Neural progenitor cell (in vitro differentiated cells): ENCODE measurements at regions not wholly inside any gene's neighbourhood (a gene's known extent, or its start where the extent isn't known, plus 50 kb on each side); places are given as distances from the start of the nearest gene placed in this dataset.

ENCODE experiments used
- DNase-seq: peaks from one replicate; pipeline ENCODE4 v3.0.0-alpha.2; 2016; ENCODE audit warnings: low spot score
- H2AFZ ChIP-seq: fragments of 200-600 bp; sonication (generic); replicated peaks from 2 replicates; pipeline ENCODE4 v1.6.1; 2016; ENCODE audit warnings: antibody characterized with exemption
- H3F3A ChIP-seq: fragments of 200-600 bp; sonication (generic); 2 replicates; pipeline ENCODE4 v1.6.1; 2016; ENCODE audit warnings: antibody characterized with exemption, low read depth
- H3K27ac ChIP-seq: fragments of 200-600 bp; sonication (generic); 2 replicates; pipeline ENCODE4 v1.5.1; 2016; ENCODE audit warnings: mild to moderate bottlenecking
- H3K27me3 ChIP-seq: fragments of 200-600 bp; sonication (generic); 2 replicates; pipeline ENCODE4 v1.6.1; 2016; ENCODE audit warnings: mild to moderate bottlenecking, moderate library complexity
- H3K36me3 ChIP-seq: fragments of 200-600 bp; sonication (generic); 2 replicates; pipeline ENCODE4 v1.5.1; 2016
- H3K4me1 ChIP-seq: fragments of 200-600 bp; sonication (generic); 2 replicates; pipeline ENCODE4 v1.6.1; 2016; ENCODE audit warnings: mixed run types
- H3K4me2 ChIP-seq: fragments of 200-600 bp; sonication (generic); 2 replicates; pipeline ENCODE4 v1.6.1; 2016
- H3K4me3 ChIP-seq: fragments of 200-600 bp; sonication (generic); 2 replicates; pipeline ENCODE4 v1.5.1; 2016
- H3K79me2 ChIP-seq: fragments of 200-600 bp; sonication (generic); 2 replicates; pipeline ENCODE4 v1.6.1; 2016; ENCODE audit warnings: low read depth
- H3K9ac ChIP-seq: fragments of 200-600 bp; sonication (generic); 2 replicates; pipeline ENCODE4 v1.6.1; 2016
- H3K9me3 ChIP-seq: fragments of 200-600 bp; sonication (generic); 2 replicates; pipeline ENCODE4 v1.5.1; 2016; ENCODE audit warnings: low read depth
- H4K20me1 ChIP-seq: fragments of 200-600 bp; sonication (generic); 2 replicates; pipeline ENCODE4 v1.6.1; 2016; ENCODE audit warnings: low read depth
- H3K27ac Mint-ChIP-seq: 3 replicates; pipeline ENCODE4 v1.8.0; 2021; ENCODE audit warnings: mixed read lengths
- H3K27me3 Mint-ChIP-seq: 2 replicates; pipeline ENCODE4 v1.8.0; 2022; ENCODE audit warnings: low read depth, mild to moderate bottlenecking, inconsistent platforms, moderate library complexity, mixed read lengths; ENCODE audit not compliant: insufficient read depth
- H3K36me3 Mint-ChIP-seq: 3 replicates; pipeline ENCODE4 v1.8.0; 2021; ENCODE audit warnings: mixed read lengths
- H3K4me1 Mint-ChIP-seq: 3 replicates; pipeline ENCODE4 v1.8.0; 2021; ENCODE audit warnings: mixed read lengths
- H3K4me3 Mint-ChIP-seq: 3 replicates; pipeline ENCODE4 v1.8.0; 2021; ENCODE audit warnings: mild to moderate bottlenecking, moderate library complexity, mixed read lengths
- H3K9me3 Mint-ChIP-seq: 3 replicates; pipeline ENCODE4 v1.8.0; 2020; ENCODE audit warnings: mixed read lengths
- CTCF ChIP-seq: fragments of 200-600 bp; sonication (generic); IDR thresholded peaks from 2 replicates; pipeline ENCODE4 v1.5.1; 2017; ENCODE audit warnings: antibody characterized with exemption, mild to moderate bottlenecking
- EZH2 ChIP-seq: fragments of 200-600 bp; sonication (generic); IDR thresholded peaks from 2 replicates; pipeline ENCODE4 v1.6.1; 2017; ENCODE audit warnings: antibody characterized with exemption, mild to moderate bottlenecking, moderate library complexity
- EZH2phosphoT487 ChIP-seq: fragments of 200-600 bp; sonication (generic); IDR thresholded peaks from 2 replicates; pipeline ENCODE4 v1.6.1; 2017; ENCODE audit warnings: antibody characterized with exemption

GRCh38 chr7:69411018-69411417 is 187.3 kb upstream of the AUTS2 start:
- DNase-seq, result no peak
- Histone ChIP-seq H4K20me1 (no peaks in the 10 kb centered on the region), H3K79me2 (no peaks in the 10 kb centered on the region), H3K4me2 (no peak overlapping the region), H3K4me1 (no peaks in the 10 kb centered on the region), H3K27ac (no peak overlapping the region), H2AFZ (no peak overlapping the region), H3K4me3 (no peak overlapping the region), H3K27me3 (no peaks in the 10 kb centered on the region), H3K36me3 (no peaks in the 10 kb centered on the region), H3F3A (no peaks in the 10 kb centered on the region), H3K9me3 (no peaks in the 10 kb centered on the region), H3K9ac (no peak overlapping the region)
- no peak for TF ChIP-seq EZH2phosphoT487
- TF ChIP-seq EZH2, result no peak
- no peak for TF ChIP-seq CTCF
- no peaks in the 10 kb centered on the region for H3K36me3 Mint-ChIP-seq
- no peak overlapping the region for H3K27ac Mint-ChIP-seq
- peaks cover 2% of the 10 kb centered on the region for H3K9me3 Mint-ChIP-seq
- H3K4me3 Mint-ChIP-seq, result no peak overlapping the region
- H3K27me3 Mint-ChIP-seq, result peaks cover 10% of the 10 kb centered on the region
- H3K4me1 Mint-ChIP-seq, result peaks cover 4% of the 10 kb centered on the region

GRCh38 chr7:69411466-69411865 is 186.8 kb upstream of the AUTS2 start:
- Histone ChIP-seq H3K79me2 (no peaks in the 10 kb centered on the region), H3K4me1 (no peaks in the 10 kb centered on the region), H3K9me3 (no peaks in the 10 kb centered on the region), H3K27ac (no peak overlapping the region), H3F3A (no peaks in the 10 kb centered on the region), H4K20me1 (no peaks in the 10 kb centered on the region), H3K4me3 (no peak overlapping the region), H3K27me3 (no peaks in the 10 kb centered on the region), H3K4me2 (no peak overlapping the region), H3K36me3 (no peaks in the 10 kb centered on the region), H3K9ac (no peak overlapping the region), H2AFZ (no peak overlapping the region)
- Mint-ChIP-seq H3K4me3 (no peak overlapping the region), H3K36me3 (no peaks in the 10 kb centered on the region), H3K9me3 (peaks cover 2% of the 10 kb centered on the region), H3K4me1 (peaks cover 4% of the 10 kb centered on the region), H3K27ac (no peak overlapping the region), H3K27me3 (peaks cover 9% of the 10 kb centered on the region)
- no peak for TF ChIP-seq EZH2phosphoT487
- TF ChIP-seq EZH2, result no peak
- TF ChIP-seq CTCF, result no peak
- no peak for DNase-seq

- Mint-ChIP-seq H3K9me3 (peaks cover 3% of the 10 kb centered on the region), H3K36me3 (no peaks in the 10 kb centered on the region), H3K27me3 (peaks cover 8% of the 10 kb centered on the region), H3K27ac (no peak overlapping the region), H3K4me3 (no peak overlapping the region), H3K4me1 (peaks cover 4% of the 10 kb centered on the region)
- H3K4me2 ChIP-seq, result no peak overlapping the region
- DNase-seq, result no peak
- no peaks in the 10 kb centered on the region for H3K4me1 ChIP-seq
- no peak overlapping the region for H2AFZ ChIP-seq
- H3K4me3 ChIP-seq, result no peak overlapping the region
- no peaks in the 10 kb centered on the region for H3K79me2 ChIP-seq
- H3K27me3 ChIP-seq, result no peaks in the 10 kb centered on the region
- no peak overlapping the region for H3K27ac ChIP-seq
- H3K36me3 ChIP-seq, result no peaks in the 10 kb centered on the region
- H4K20me1 ChIP-seq, result no peaks in the 10 kb centered on the region
- no peak overlapping the region for H3K9ac ChIP-seq
- H3F3A ChIP-seq, result no peaks in the 10 kb centered on the region
- no peaks in the 10 kb centered on the region for H3K9me3 ChIP-seq
- TF ChIP-seq CTCF (no peak), EZH2phosphoT487 (no peak), EZH2 (no peak)
Measured at GRCh38 chr7:69412331-69413146, 185.7 kb upstream of the AUTS2 start.
